Suprapubic skin (tissue), 4 donors: ENCODE measurements at regions not wholly inside any gene's neighbourhood (a gene's known extent, or its start where the extent isn't known, plus 50 kb on each side); places are given as distances from the start of the nearest gene placed in this dataset.

ENCODE experiments used
- DNase-seq, 2 donors: peaks; one replicate each; pipeline ENCODE4 v3.0.0-alpha.2; 2019; ENCODE audit warnings: low spot score in 2 of 2
- H3K27ac ChIP-seq: fragments of 200-600 bp; sonication (generic); one replicate; pipeline ENCODE4 v1.5.1; 2019
- H3K27me3 ChIP-seq: fragments of 200-600 bp; sonication (generic); one replicate; pipeline ENCODE4 v1.5.1; 2019
- H3K36me3 ChIP-seq: fragments of 200-600 bp; sonication (generic); one replicate; pipeline ENCODE4 v1.5.1; 2019
- H3K4me1 ChIP-seq: fragments of 200-600 bp; sonication (generic); one replicate; pipeline ENCODE4 v1.5.1; 2019
- H3K4me3 ChIP-seq: fragments of 200-600 bp; sonication (generic); one replicate; pipeline ENCODE4 v1.5.1; 2019; ENCODE audit warnings: mild to moderate bottlenecking
- H3K9me3 ChIP-seq: fragments of 200-600 bp; sonication (generic); one replicate; pipeline ENCODE4 v1.5.1; 2019
- EP300 ChIP-seq: sonication (generic); formaldehyde crosslinking; IDR thresholded peaks from one replicate; pipeline ENCODE4 v1.6.1; 2017; ENCODE audit warnings: antibody characterized with exemption
- POLR2A ChIP-seq, 2 donors: fragments of 450-650 bp; IDR thresholded peaks; one replicate each; pipeline ENCODE4 v1.6.1; 2017; ENCODE audit warnings: antibody characterized with exemption in 2 of 2, mild to moderate bottlenecking in 2 of 2, moderate library complexity in 2 of 2
- POLR2AphosphoS5 ChIP-seq, 3 donors: sonication (generic); formaldehyde crosslinking; IDR thresholded peaks; one replicate each; pipeline ENCODE4 v1.6.1; 2017; ENCODE audit warnings: antibody characterized with exemption in 3 of 3
- WGBS: methylation state at CpG from one replicate; pipeline ENCODE4 v1.1.5; 2018; 5-methylcytosine and 5-hydroxymethylcytosine counted together
- TF ChIP-seq, protein P1 (sequence below), 2 donors: fragments of 200-600 bp in 1 of 2; fragments of 450-650 bp in 1 of 2; sonication (generic) in 1 of 2; IDR thresholded peaks; one replicate each; pipeline ENCODE4 v1.5.1; 2016 to 2019; ENCODE audit warnings: antibody characterized with exemption in 2 of 2, mild to moderate bottlenecking in 1 of 2, moderate library complexity in 1 of 2

DNA sequence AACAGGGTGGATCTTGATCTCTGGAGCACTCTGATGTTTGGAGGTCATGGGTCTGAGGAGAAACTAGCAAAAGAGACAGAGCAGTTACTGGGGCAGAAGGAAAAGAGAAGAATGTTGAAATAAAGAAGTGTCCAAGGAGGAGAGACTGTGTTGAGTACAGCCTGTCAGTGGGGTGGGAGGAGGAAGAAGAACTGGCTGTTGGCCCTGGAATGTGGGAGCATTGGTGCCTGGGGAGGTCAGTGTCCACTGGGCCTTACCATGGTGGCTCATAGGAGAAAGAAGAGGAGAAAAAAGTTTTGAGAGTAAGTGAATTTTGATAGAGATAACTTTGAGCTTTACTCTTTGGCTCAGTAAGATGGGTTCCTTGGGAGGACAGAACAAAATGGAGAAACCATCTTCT is 499.0 kb downstream of the TXNL1 start:
- no peak overlapping the region for H3K4me3 ChIP-seq
- no peaks in the 10 kb centered on the region for H3K9me3 ChIP-seq
- TF ChIP-seq, protein P1, sequence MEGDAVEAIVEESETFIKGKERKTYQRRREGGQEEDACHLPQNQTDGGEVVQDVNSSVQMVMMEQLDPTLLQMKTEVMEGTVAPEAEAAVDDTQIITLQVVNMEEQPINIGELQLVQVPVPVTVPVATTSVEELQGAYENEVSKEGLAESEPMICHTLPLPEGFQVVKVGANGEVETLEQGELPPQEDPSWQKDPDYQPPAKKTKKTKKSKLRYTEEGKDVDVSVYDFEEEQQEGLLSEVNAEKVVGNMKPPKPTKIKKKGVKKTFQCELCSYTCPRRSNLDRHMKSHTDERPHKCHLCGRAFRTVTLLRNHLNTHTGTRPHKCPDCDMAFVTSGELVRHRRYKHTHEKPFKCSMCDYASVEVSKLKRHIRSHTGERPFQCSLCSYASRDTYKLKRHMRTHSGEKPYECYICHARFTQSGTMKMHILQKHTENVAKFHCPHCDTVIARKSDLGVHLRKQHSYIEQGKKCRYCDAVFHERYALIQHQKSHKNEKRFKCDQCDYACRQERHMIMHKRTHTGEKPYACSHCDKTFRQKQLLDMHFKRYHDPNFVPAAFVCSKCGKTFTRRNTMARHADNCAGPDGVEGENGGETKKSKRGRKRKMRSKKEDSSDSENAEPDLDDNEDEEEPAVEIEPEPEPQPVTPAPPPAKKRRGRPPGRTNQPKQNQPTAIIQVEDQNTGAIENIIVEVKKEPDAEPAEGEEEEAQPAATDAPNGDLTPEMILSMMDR (IDR thresholded peaks at IDR 0.05) = no peak
- TF ChIP-seq POLR2AphosphoS5 (IDR thresholded peaks at IDR 0.05) = no peak
- no peak for TF ChIP-seq EP300
- no peak for TF ChIP-seq POLR2A (IDR thresholded peaks at IDR 0.05)
- no peaks in the 10 kb centered on the region for H3K27me3 ChIP-seq
- peak overlapping the region; percentile 38 for H3K27ac ChIP-seq
- H3K4me1 ChIP-seq = peaks cover 5% of the 10 kb centered on the region
- DNase-seq = no peak
- no peaks in the 10 kb centered on the region for H3K36me3 ChIP-seq

DNA sequence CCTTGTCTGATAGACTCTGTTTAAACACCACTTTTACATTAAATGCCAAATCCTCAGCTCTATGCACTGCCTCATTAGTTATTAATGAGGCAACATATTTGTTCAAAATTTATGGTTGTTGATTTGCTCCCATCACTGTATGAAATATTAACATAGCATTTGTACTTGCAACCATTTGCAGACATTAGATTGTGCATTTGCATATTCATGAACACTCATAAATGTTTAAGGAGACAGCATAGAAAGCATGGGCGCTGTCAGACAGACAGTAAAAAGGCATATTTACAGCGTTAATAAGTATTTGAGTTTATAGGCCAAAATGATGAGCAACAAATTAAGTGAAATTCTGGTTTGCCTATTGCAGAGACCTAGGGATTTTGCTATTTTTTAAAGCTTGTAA is 502.3 kb downstream of the TXNL1 start:
- no peak for TF ChIP-seq POLR2AphosphoS5 (IDR thresholded peaks at IDR 0.05)
- no peak for TF ChIP-seq POLR2A (IDR thresholded peaks at IDR 0.05)
- TF ChIP-seq, protein P1 (IDR thresholded peaks at IDR 0.05) = no peak
- TF ChIP-seq EP300 = no peak
- WGBS = 91% methylated on average over 2 of the region's 2 CpGs

DNA sequence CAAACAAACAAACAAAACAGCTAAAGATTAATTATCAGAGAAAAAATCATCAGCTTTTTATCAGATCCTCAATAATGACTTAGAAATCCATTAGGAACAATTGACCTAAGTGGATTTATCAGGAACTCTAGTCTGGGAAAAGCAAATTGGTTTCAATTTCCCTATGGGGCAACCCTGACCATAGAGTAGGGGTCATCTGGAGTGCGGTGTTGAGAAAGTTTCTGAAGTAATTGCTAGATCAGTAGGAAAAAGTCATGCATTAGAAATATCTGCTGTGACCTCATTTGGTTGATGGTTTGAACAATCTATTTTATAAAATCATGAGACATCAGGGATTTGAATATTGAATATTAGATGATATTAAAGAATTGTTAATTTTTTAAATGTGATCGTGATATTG is 507.9 kb downstream of the TXNL1 start:
- H3K27ac ChIP-seq = no peak overlapping the region
- H3K36me3 ChIP-seq = no peaks in the 10 kb centered on the region
- H3K9me3 ChIP-seq = no peaks in the 10 kb centered on the region
- TF ChIP-seq POLR2AphosphoS5 (IDR thresholded peaks at IDR 0.05) (no peak), EP300 (no peak), POLR2A (IDR thresholded peaks at IDR 0.05) (no peak)
- TF ChIP-seq, protein P1 (IDR thresholded peaks at IDR 0.05) = no peak
- DNase-seq = no peak
- 96% methylated on average over 2 of the region's 2 CpGs for WGBS
- no peaks in the 10 kb centered on the region for H3K4me1 ChIP-seq
- no peak overlapping the region for H3K4me3 ChIP-seq
- H3K27me3 ChIP-seq = no peaks in the 10 kb centered on the region

More for the DNA sequence above, 502.3 kb downstream of the TXNL1 start:
- H3K27ac ChIP-seq = no peak overlapping the region
- no peak overlapping the region for H3K4me3 ChIP-seq
- DNase-seq = no peak
- no peaks in the 10 kb centered on the region for H3K27me3 ChIP-seq
- no peaks in the 10 kb centered on the region for H3K36me3 ChIP-seq
- peaks cover 5% of the 10 kb centered on the region for H3K4me1 ChIP-seq
- H3K9me3 ChIP-seq = no peaks in the 10 kb centered on the region

DNA sequence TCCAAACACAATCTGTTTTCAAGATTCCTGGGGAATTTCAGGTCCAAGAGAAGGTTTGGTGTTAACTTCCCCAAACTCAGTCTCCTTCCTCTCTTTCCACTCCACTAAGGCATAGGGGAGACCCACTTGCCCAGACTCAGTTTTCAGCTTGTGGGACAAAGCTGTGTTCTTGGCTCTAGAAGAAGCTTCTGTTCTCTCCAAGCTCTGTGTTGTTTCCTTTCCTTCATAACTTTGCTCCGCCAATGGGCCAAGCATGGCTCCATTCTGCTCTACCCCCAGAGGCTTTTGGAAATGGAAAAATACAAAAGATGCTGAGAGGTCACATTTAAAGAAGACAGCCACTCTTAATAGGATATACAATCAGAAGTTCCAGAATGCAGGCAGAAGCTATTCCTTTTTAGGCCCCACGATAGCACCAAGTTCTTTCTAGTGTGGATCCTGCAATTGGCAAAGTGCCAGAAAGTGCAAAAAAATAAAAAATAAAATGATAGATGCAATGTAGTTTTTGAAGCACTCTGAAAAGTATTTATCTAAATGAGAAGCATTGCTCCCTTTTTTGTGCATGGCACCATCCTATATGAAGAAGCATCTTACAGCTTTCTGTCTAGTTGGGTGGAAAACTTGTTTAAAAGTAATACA is 510.1 kb downstream of the TXNL1 start:
- Histone ChIP-seq H3K27me3 (no peaks in the 10 kb centered on the region), H3K27ac (no peak overlapping the region), H3K9me3 (no peaks in the 10 kb centered on the region), H3K4me3 (no peak overlapping the region), H3K36me3 (no peaks in the 10 kb centered on the region), H3K4me1 (no peaks in the 10 kb centered on the region)
- TF ChIP-seq POLR2AphosphoS5 (IDR thresholded peaks at IDR 0.05) (no peak), EP300 (no peak), POLR2A (IDR thresholded peaks at IDR 0.05) (no peak)
- TF ChIP-seq, protein P1 (IDR thresholded peaks at IDR 0.05) = no peak
- DNase-seq = no peak
- 86% methylated on average over 2 of the region's 2 CpGs for WGBS

DNA sequence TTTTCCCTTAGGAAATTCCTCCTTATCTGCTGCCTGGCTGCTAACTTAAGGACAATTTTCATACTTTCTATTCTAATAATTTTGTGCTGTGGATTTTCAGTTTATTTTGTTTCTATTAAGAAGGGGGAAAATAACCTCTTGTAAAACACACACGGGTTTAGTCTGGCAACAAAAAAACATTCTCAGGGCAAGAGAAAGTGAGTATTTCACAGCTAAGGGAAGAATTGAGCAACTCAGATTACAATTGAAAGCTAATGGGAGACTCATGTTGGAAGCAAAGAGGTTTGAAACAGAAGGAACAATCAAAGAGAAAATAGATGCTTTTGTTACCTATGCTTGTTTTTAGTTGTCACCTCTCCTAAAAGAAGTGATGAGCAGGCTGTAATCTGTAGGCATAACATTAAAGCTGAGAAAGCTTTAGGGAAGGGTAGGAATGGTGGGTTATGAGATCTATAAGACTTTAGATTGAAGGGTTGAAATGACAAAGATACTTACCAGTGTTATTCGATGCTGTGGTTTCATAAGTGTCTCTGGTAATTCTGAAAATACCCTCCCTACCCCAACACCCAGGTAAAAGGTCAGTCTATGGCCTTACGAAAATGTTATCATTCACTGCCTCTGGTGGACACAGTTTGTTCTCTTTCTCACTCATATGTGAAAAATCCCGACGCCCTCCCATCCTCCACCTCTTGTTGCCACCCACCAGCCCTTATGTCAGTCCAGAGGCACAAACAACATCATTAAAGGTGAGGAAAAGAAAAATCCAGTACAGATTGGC is 510.9 kb downstream of the TXNL1 start:
- WGBS = 85% methylated on average over 5 of the region's 5 CpGs
- no peaks in the 10 kb centered on the region for H3K4me1 ChIP-seq
- no peaks in the 10 kb centered on the region for H3K9me3 ChIP-seq
- TF ChIP-seq POLR2A (IDR thresholded peaks at IDR 0.05) (no peak), POLR2AphosphoS5 (IDR thresholded peaks at IDR 0.05) (no peak), EP300 (no peak)
- TF ChIP-seq, protein P1 (IDR thresholded peaks at IDR 0.05) = no peak
- no peak for DNase-seq
- H3K4me3 ChIP-seq = no peak overlapping the region
- H3K36me3 ChIP-seq = no peaks in the 10 kb centered on the region
- peak overlapping the region; percentile 11 for H3K27ac ChIP-seq
- no peaks in the 10 kb centered on the region for H3K27me3 ChIP-seq
